HepG2 (cell line): ENCODE measurements at regions not wholly inside any gene's neighbourhood (a gene's known extent, or its start where the extent isn't known, plus 50 kb on each side); places are given as distances from the start of the nearest gene placed in this dataset.

Experiments
- CEBPG ChIP-seq: IDR thresholded peaks from 2 replicates; pipeline ENCODE4 v1.6.1; 2016
- ERF ChIP-seq: IDR thresholded peaks from 2 replicates; pipeline ENCODE4 v1.6.1; 2018; ENCODE audit warnings: missing biosample characterization, missing genetic modification reagents
- FOXA1 ChIP-seq, 2 experiments: fragments of 450-650 bp in 1 of 2; sonication (generic) in 1 of 2; formaldehyde crosslinking in 1 of 2; IDR thresholded peaks; 2 replicates each; pipeline versions ENCODE4 v1.4.0 to v1.6.1; 2016 to 2020; ENCODE audit warnings: missing genetic modification reagents in 1 of 2
- GATAD1 ChIP-seq: IDR thresholded peaks from 2 replicates; pipeline ENCODE4 v1.6.1; 2016; ENCODE audit warnings: missing genetic modification reagents, missing compliant biosample characterization
- HNRNPL ChIP-seq: fragments of 200-400 bp; formaldehyde crosslinking; IDR thresholded peaks from 2 replicates; pipeline ENCODE4 v1.6.1; 2017; ENCODE audit warnings: mild to moderate bottlenecking, low read depth, low read length
- ISL2 ChIP-seq: sonication (generic); formaldehyde crosslinking; IDR thresholded peaks from 2 replicates; pipeline ENCODE4 v1.5.0; 2020; ENCODE audit warnings: missing genetic modification reagents
- KAT8 ChIP-seq: IDR thresholded peaks from 2 replicates; pipeline ENCODE4 v1.6.1; 2016; ENCODE audit warnings: missing genetic modification reagents, missing compliant biosample characterization
- PRMT3 ChIP-seq: sonication (generic); formaldehyde crosslinking; IDR thresholded peaks from 2 replicates; pipeline ENCODE4 v1.8.1; 2022; ENCODE audit warnings: low read depth, mild to moderate bottlenecking, moderate library complexity, missing genetic modification reagents, borderline replicate concordance
- TBL1XR1 ChIP-seq: fragments of 150-350 bp; IDR thresholded peaks from 2 replicates; pipeline ENCODE4 v1.6.1; 2014; ENCODE audit warnings: borderline replicate concordance, low read length; ENCODE audit not compliant: partially characterized antibody
- ZBTB42 ChIP-seq: sonication (generic); formaldehyde crosslinking; IDR thresholded peaks from 2 replicates; pipeline ENCODE4 v1.5.0; 2020; ENCODE audit warnings: mild to moderate bottlenecking, missing genetic modification reagents
- ZMAT3 ChIP-seq: sonication (generic); formaldehyde crosslinking; conservative IDR thresholded peaks from 2 replicates; pipeline ENCODE4 v1.7.0; 2021; ENCODE audit warnings: missing genetic modification reagents
- ZNF441 ChIP-seq: sonication (generic); formaldehyde crosslinking; IDR thresholded peaks from 2 replicates; pipeline ENCODE4 v1.7.0; 2021; ENCODE audit warnings: missing genetic modification reagents, borderline replicate concordance
- ZNF567 ChIP-seq: sonication (generic); formaldehyde crosslinking; IDR thresholded peaks from 2 replicates; pipeline ENCODE4 v1.8.1; 2023; ENCODE audit warnings: mild to moderate bottlenecking, missing genetic modification reagents, borderline replicate concordance
- ZNF768 ChIP-seq: sonication (generic); formaldehyde crosslinking; IDR thresholded peaks from 2 replicates; pipeline ENCODE4 v1.4.0; 2020; ENCODE audit warnings: missing genetic modification reagents
- ZNF773 ChIP-seq: sonication (generic); formaldehyde crosslinking; IDR thresholded peaks from 2 replicates; pipeline ENCODE4 v1.4.0; 2020; ENCODE audit warnings: missing genetic modification reagents, borderline replicate concordance
- ZNF775 ChIP-seq: sonication (generic); formaldehyde crosslinking; IDR thresholded peaks from 2 replicates; pipeline ENCODE4 v1.4.0; 2020; ENCODE audit warnings: missing genetic modification reagents, mild to moderate bottlenecking, moderate library complexity, borderline replicate concordance
- ZSCAN20 ChIP-seq: sonication (generic); formaldehyde crosslinking; IDR thresholded peaks from 2 replicates; pipeline ENCODE4 v1.4.0; 2020; ENCODE audit warnings: missing genetic modification reagents, mild to moderate bottlenecking, borderline replicate concordance
- TF ChIP-seq, protein P1 (sequence below): sonication (generic); formaldehyde crosslinking; IDR thresholded peaks from 2 replicates; pipeline ENCODE4 v1.8.1; 2023; ENCODE audit warnings: mild to moderate bottlenecking, inconsistent platforms, moderate library complexity, missing genetic modification reagents, borderline replicate concordance
- TF ChIP-seq, protein P2 (sequence below): IDR thresholded peaks from 2 replicates; pipeline ENCODE4 v1.6.1; 2016; ENCODE audit warnings: missing genetic modification reagents, missing compliant biosample characterization
- TF ChIP-seq, protein P3 (sequence below): sonication (generic); formaldehyde crosslinking; IDR thresholded peaks from 2 replicates; pipeline ENCODE4 v1.5.0; 2020; ENCODE audit warnings: mild to moderate bottlenecking, missing genetic modification reagents, moderate library complexity
- TF ChIP-seq, protein P4 (sequence below): sonication (generic); formaldehyde crosslinking; IDR thresholded peaks from 2 replicates; pipeline ENCODE4 v1.5.0; 2020; ENCODE audit warnings: mild to moderate bottlenecking, low read depth, missing genetic modification reagents, borderline replicate concordance
- TF ChIP-seq, protein P5 (sequence below): sonication (generic); formaldehyde crosslinking; IDR thresholded peaks from 2 replicates; pipeline ENCODE4 v1.8.0; 2022; ENCODE audit warnings: mild to moderate bottlenecking, missing genetic modification reagents, moderate library complexity
- TF ChIP-seq, protein P6 (sequence below): sonication (generic); formaldehyde crosslinking; IDR thresholded peaks from 2 replicates; pipeline ENCODE4 v1.4.0; 2020; ENCODE audit warnings: low read depth, missing genetic modification reagents

DNA sequence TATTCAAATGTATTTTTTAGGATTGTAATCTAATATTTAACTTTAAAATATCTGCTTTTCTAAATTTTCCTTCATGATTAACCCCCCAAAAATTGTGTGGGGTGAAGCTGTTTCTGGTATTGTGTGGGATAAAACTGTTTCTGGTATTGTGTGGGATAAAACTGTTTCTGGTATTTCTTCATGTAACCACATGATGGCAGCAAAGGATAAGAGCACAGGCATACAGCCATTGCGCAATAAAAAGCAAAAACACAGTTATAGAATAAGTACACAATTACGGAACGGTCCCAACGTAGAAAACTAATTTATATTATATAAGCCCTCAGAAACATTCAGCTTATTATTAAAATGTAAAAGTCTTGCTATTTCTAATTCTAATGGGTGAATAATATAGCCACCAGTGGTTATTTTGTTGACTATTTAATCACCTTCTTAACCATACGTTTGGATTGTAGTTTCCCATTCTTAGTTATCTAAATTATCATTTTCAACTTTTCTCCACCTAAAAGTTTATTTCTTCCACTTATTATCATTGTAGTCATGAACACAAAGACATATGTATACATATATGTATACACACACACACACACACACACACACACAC lies 333.9 kb upstream of the FSTL5 start (continued):
- TF ChIP-seq, protein P1, sequence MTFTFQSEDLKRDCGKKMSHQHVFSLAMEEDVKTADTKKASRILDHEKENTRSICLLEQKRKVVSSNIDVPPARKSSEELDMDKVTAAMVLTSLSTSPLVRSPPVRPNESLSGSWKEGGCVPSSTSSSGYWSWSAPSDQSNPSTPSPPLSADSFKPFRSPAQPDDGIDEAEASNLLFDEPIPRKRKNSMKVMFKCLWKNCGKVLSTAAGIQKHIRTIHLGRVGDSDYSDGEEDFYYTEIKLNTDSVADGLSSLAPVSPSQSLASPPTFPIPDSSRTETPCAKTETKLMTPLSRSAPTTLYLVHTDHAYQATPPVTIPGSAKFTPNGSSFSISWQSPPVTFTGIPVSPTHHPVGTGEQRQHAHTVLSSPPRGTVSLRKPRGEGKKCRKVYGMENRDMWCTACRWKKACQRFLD (CRISPR knock-in tag): no peak
- TF ChIP-seq ZSCAN20 (CRISPR knock-in tag) (no peak), ERF (no peak), ZMAT3 (CRISPR knock-in tag) (no peak), HNRNPL (no peak), FOXA1 (IDR thresholded peaks at IDR 0.05) (no peak), FOXA1 (CRISPR knock-in tag; IDR thresholded peaks at IDR 0.05) (no peak), TBL1XR1 (no peak), ZNF773 (no peak), ZNF768 (CRISPR knock-in tag) (no peak), ZNF567 (CRISPR knock-in tag) (no peak), KAT8 (CRISPR knock-in tag) (no peak), ZBTB42 (CRISPR knock-in tag) (no peak), PRMT3 (no peak), ZNF441 (CRISPR knock-in tag) (no peak), GATAD1 (CRISPR knock-in tag) (no peak), ISL2 (CRISPR knock-in tag) (no peak), ZNF775 (CRISPR knock-in tag) (no peak), CEBPG (CRISPR knock-in tag) (peak; percentile 100)
- TF ChIP-seq, protein P2, sequence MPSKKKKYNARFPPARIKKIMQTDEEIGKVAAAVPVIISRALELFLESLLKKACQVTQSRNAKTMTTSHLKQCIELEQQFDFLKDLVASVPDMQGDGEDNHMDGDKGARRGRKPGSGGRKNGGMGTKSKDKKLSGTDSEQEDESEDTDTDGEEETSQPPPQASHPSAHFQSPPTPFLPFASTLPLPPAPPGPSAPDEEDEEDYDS: no peak
- TF ChIP-seq, protein P3, sequence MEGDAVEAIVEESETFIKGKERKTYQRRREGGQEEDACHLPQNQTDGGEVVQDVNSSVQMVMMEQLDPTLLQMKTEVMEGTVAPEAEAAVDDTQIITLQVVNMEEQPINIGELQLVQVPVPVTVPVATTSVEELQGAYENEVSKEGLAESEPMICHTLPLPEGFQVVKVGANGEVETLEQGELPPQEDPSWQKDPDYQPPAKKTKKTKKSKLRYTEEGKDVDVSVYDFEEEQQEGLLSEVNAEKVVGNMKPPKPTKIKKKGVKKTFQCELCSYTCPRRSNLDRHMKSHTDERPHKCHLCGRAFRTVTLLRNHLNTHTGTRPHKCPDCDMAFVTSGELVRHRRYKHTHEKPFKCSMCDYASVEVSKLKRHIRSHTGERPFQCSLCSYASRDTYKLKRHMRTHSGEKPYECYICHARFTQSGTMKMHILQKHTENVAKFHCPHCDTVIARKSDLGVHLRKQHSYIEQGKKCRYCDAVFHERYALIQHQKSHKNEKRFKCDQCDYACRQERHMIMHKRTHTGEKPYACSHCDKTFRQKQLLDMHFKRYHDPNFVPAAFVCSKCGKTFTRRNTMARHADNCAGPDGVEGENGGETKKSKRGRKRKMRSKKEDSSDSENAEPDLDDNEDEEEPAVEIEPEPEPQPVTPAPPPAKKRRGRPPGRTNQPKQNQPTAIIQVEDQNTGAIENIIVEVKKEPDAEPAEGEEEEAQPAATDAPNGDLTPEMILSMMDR: peak; percentile 83
- TF ChIP-seq, protein P4, sequence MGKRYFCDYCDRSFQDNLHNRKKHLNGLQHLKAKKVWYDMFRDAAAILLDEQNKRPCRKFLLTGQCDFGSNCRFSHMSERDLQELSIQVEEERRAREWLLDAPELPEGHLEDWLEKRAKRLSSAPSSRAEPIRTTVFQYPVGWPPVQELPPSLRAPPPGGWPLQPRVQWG (CRISPR knock-in tag): no peak
- TF ChIP-seq, protein P5, sequence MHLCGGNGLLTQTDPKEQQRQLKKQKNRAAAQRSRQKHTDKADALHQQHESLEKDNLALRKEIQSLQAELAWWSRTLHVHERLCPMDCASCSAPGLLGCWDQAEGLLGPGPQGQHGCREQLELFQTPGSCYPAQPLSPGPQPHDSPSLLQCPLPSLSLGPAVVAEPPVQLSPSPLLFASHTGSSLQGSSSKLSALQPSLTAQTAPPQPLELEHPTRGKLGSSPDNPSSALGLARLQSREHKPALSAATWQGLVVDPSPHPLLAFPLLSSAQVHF (CRISPR knock-in tag): no peak
- TF ChIP-seq, protein P6, sequence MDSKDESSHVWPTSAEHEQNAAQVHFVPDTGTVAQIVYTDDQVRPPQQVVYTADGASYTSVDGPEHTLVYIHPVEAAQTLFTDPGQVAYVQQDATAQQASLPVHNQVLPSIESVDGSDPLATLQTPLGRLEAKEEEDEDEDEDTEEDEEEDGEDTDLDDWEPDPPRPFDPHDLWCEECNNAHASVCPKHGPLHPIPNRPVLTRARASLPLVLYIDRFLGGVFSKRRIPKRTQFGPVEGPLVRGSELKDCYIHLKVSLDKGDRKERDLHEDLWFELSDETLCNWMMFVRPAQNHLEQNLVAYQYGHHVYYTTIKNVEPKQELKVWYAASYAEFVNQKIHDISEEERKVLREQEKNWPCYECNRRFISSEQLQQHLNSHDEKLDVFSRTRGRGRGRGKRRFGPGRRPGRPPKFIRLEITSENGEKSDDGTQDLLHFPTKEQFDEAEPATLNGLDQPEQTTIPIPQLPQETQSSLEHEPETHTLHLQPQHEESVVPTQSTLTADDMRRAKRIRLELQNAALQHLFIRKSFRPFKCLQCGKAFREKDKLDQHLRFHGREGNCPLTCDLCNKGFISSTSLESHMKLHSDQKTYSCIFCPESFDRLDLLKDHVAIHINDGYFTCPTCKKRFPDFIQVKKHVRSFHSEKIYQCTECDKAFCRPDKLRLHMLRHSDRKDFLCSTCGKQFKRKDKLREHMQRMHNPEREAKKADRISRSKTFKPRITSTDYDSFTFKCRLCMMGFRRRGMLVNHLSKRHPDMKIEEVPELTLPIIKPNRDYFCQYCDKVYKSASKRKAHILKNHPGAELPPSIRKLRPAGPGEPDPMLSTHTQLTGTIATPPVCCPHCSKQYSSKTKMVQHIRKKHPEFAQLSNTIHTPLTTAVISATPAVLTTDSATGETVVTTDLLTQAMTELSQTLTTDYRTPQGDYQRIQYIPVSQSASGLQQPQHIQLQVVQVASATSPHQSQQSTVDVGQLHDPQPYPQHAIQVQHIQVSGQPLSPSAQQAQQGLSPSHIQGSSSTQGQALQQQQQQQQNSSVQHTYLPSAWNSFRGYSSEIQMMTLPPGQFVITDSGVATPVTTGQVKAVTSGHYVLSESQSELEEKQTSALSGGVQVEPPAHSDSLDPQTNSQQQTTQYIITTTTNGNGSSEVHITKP (CRISPR knock-in tag): no peak
